ENCODE measurements at regions not wholly inside any gene's neighbourhood (a gene's known extent, or its start where the extent isn't known, plus 50 kb on each side); places are given as distances from the start of the nearest gene placed in this dataset.

DNA sequence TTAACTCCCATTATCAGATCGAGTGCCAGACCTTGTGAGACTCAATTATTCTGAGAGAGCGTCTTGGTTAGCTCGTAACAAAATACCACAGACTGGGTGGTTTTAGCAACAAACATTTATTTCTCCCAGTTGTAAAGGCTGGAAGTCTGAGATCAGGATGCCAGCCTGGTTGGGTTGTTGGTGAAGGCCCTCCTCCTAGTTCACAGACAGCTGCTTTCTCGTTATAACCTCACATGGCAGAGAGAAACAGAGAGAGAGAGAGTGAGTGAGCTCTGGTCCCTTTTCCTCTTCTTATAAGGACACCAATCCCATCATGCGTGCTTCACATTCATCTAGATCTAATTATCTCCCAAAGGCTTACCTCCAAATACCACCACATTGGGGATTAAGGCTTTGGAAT is 114.2 kb upstream of the SLC24A2 start:
- TF ChIP-seq, protein P1, sequence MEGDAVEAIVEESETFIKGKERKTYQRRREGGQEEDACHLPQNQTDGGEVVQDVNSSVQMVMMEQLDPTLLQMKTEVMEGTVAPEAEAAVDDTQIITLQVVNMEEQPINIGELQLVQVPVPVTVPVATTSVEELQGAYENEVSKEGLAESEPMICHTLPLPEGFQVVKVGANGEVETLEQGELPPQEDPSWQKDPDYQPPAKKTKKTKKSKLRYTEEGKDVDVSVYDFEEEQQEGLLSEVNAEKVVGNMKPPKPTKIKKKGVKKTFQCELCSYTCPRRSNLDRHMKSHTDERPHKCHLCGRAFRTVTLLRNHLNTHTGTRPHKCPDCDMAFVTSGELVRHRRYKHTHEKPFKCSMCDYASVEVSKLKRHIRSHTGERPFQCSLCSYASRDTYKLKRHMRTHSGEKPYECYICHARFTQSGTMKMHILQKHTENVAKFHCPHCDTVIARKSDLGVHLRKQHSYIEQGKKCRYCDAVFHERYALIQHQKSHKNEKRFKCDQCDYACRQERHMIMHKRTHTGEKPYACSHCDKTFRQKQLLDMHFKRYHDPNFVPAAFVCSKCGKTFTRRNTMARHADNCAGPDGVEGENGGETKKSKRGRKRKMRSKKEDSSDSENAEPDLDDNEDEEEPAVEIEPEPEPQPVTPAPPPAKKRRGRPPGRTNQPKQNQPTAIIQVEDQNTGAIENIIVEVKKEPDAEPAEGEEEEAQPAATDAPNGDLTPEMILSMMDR (IDR thresholded peaks at IDR 0.05) = no peak
- TF ChIP-seq EZH2 (IDR thresholded peaks at IDR 0.05; ENCODE audit: borderline replicate concordance, insufficient read depth, low read depth, low read length, poor library complexity, severe bottlenecking) = no peak

Data from B cell (primary cell).